GM20431 (cell line): ENCODE measurements at regions not wholly inside any gene's neighbourhood (a gene's known extent, or its start where the extent isn't known, plus 50 kb on each side); places are given as distances from the start of the nearest gene placed in this dataset.
"Not testable (repeated sequence)": the region's sequence is repeated elsewhere in the genome, so short reads cannot be mapped to it uniquely, and the experiment has no call there.

Experiments
- in situ Hi-C: fragments of 300-500 bp; cut with MseI, MboI; formaldehyde crosslinking; loops from one replicate; pipeline ENCODE4 v1.15.0; 2020; ENCODE audit warnings: low sequenced_read_pairs; ENCODE audit not compliant: unreplicated experiment

- in situ Hi-C loops: no loop called here
Observed at GRCh38 chr13:39803156-39803555, 147.7 kb downstream of the COG6 start.

- in situ Hi-C loops: no loop called here
Observed at GRCh38 chr13:39803851-39804250, 148.4 kb downstream of the COG6 start.

- in situ Hi-C loops: no loop called here
Observed at GRCh38 chr13:39804332-39805210, 149.1 kb downstream of the COG6 start.

GRCh38 chr13:39809466-39809865 is 154.0 kb downstream of the COG6 start:
- in situ Hi-C loops: no loop called here

GRCh38 chr13:39810091-39810877 is 154.8 kb downstream of the COG6 start:
- in situ Hi-C loops: no loop called here

GRCh38 chr13:39811051-39811450 is 155.6 kb downstream of the COG6 start:
- in situ Hi-C loops: no loop called here

- in situ Hi-C loops: no loop called here
Observed at GRCh38 chr13:39811696-39812095, 156.2 kb downstream of the COG6 start.

- in situ Hi-C loops: no loop called here
Observed at GRCh38 chr13:39815345-39816111, 160.1 kb downstream of the COG6 start.

- in situ Hi-C loops: no loop called here
Observed at GRCh38 chr13:39816936-39817335, 161.5 kb downstream of the COG6 start.

GRCh38 chr13:39818953-39819352 is 163.5 kb downstream of the COG6 start:
- in situ Hi-C loops: no loop called here

- in situ Hi-C loops: no loop called here
Observed at GRCh38 chr13:39820606-39821005, 165.1 kb downstream of the COG6 start.

- in situ Hi-C loops: no loop called here
Observed at GRCh38 chr13:39821977-39822376, 166.5 kb downstream of the COG6 start.

GRCh38 chr13:39822437-39822836 is 167.0 kb downstream of the COG6 start:
- in situ Hi-C loops: no loop called here

- in situ Hi-C loops: no loop called here
Observed at GRCh38 chr13:39823063-39823713, 167.7 kb downstream of the COG6 start.

GRCh38 chr13:39825886-39826285 is 170.4 kb downstream of the COG6 start:
- in situ Hi-C loops: no loop called here

- in situ Hi-C loops: no loop called here
Observed at GRCh38 chr13:39835253-39835652, 179.8 kb downstream of the COG6 start.

- in situ Hi-C loops: no loop called here
Observed at GRCh38 chr13:39836038-39836437, 180.6 kb downstream of the COG6 start.

- in situ Hi-C loops: not testable (repeated sequence)
Observed at GRCh38 chr13:39837866-39838265, 182.4 kb downstream of the COG6 start.

- in situ Hi-C loops: no loop called here
Observed at GRCh38 chr13:39840201-39840600, 184.7 kb downstream of the COG6 start.

GRCh38 chr13:39847336-39847735 is 191.9 kb downstream of the COG6 start:
- in situ Hi-C loops: no loop called here
